ENCODE measurements at regions not wholly inside any gene's neighbourhood (a gene's known extent, or its start where the extent isn't known, plus 50 kb on each side); places are given as distances from the start of the nearest gene placed in this dataset.

GRCh38 chr12:17361224-17361623 is 728.8 kb downstream of the RERGL start:
- TF ChIP-seq BACH2 (CRISPR knock-in tag; IDR thresholded peaks at IDR 0.05; ENCODE audit: borderline replicate concordance) (no peak), ESRRG (CRISPR knock-in tag; IDR thresholded peaks at IDR 0.05) (no peak), CSRNP3 (CRISPR knock-in tag; IDR thresholded peaks at IDR 0.05) (no peak), ZFP30 (CRISPR knock-in tag; IDR thresholded peaks at IDR 0.05) (no peak), RARB (CRISPR knock-in tag; IDR thresholded peaks at IDR 0.05) (no peak), PATZ1 (CRISPR knock-in tag; IDR thresholded peaks at IDR 0.05; ENCODE audit: borderline replicate concordance) (no peak), CSDC2 (CRISPR knock-in tag; IDR thresholded peaks at IDR 0.05) (no peak), ISL1 (CRISPR knock-in tag; IDR thresholded peaks at IDR 0.05) (no peak), ZFP3 (CRISPR knock-in tag; IDR thresholded peaks at IDR 0.05) (no peak), ZNF565 (CRISPR knock-in tag; conservative IDR thresholded peaks at IDR 0.05; ENCODE audit: low read depth) (no peak), ZNF8 (CRISPR knock-in tag; IDR thresholded peaks at IDR 0.05) (no peak), SNAI2 (CRISPR knock-in tag; IDR thresholded peaks at IDR 0.05) (no peak)

All from SK-N-SH treated with all-trans-retinoic acid at 6 μM for 48 hours (cell line).